GM21619 (cell line): ENCODE measurements at regions not wholly inside any gene's neighbourhood (a gene's known extent, or its start where the extent isn't known, plus 50 kb on each side); places are given as distances from the start of the nearest gene placed in this dataset.

Experiments
- ATAC-seq: cut with Tn5 transposase; IDR thresholded peaks from one replicate; pipeline ENCODE4 v1.9.1; 2021; ENCODE audit not compliant: unreplicated experiment

GRCh38 chr2:136247204-136247950 is 129.4 kb upstream of the CXCR4 start:
- ATAC-seq, result no peak

GRCh38 chr2:136246086-136246669 is 128.2 kb upstream of the CXCR4 start:
- ATAC-seq, result peak; percentile 80

GRCh38 chr2:136245211-136245610 is 127.3 kb upstream of the CXCR4 start:
- ATAC-seq, result no peak

GRCh38 chr2:136244536-136244885 is 126.6 kb upstream of the CXCR4 start:
- no peak for ATAC-seq

- no peak for ATAC-seq
Measured at GRCh38 chr2:136243638-136244535, 125.9 kb upstream of the CXCR4 start.

GRCh38 chr2:136242687-136243277 is 124.8 kb upstream of the CXCR4 start:
- no peak for ATAC-seq

GRCh38 chr2:136242100-136242499 is 124.2 kb upstream of the CXCR4 start:
- no peak for ATAC-seq

- no peak for ATAC-seq
Measured at GRCh38 chr2:136239079-136239685, 121.2 kb upstream of the CXCR4 start.

GRCh38 chr2:136238286-136239078 is 120.5 kb upstream of the CXCR4 start:
- ATAC-seq, result peak; percentile 86

- ATAC-seq, result no peak
Measured at GRCh38 chr2:136236019-136236418, 118.1 kb upstream of the CXCR4 start.

GRCh38 chr2:136235546-136235945 is 117.6 kb upstream of the CXCR4 start:
- no peak for ATAC-seq

- ATAC-seq, result no peak
Measured at GRCh38 chr2:136234261-136234660, 116.3 kb upstream of the CXCR4 start.

- no peak for ATAC-seq
Measured at GRCh38 chr2:136233298-136233697, 115.3 kb upstream of the CXCR4 start.

GRCh38 chr2:136232456-136233172 is 114.7 kb upstream of the CXCR4 start:
- no peak for ATAC-seq

- no peak for ATAC-seq
Measured at GRCh38 chr2:136230464-136230863, 112.5 kb upstream of the CXCR4 start.

GRCh38 chr2:136226903-136227302 is 109.0 kb upstream of the CXCR4 start:
- ATAC-seq, result no peak

GRCh38 chr2:136225950-136226835 is 108.2 kb upstream of the CXCR4 start:
- peak; percentile 80 for ATAC-seq

GRCh38 chr2:136223274-136223673 is 105.3 kb upstream of the CXCR4 start:
- no peak for ATAC-seq

GRCh38 chr2:136222862-136223261 is 104.9 kb upstream of the CXCR4 start:
- ATAC-seq, result no peak
